ENCODE measurements at regions not wholly inside any gene's neighbourhood (a gene's known extent, or its start where the extent isn't known, plus 50 kb on each side); places are given as distances from the start of the nearest gene placed in this dataset.

GRCh38 chr17:77720946-77721845 is 237.3 kb upstream of the TNRC6C start:
- FAIRE-seq, result no peak

GRCh38 chr17:77721846-77722160 is 236.7 kb upstream of the TNRC6C start:
- no peak for FAIRE-seq

- no peak for FAIRE-seq
Measured at GRCh38 chr17:77722366-77722765, 236.1 kb upstream of the TNRC6C start.

- FAIRE-seq, result no peak
Measured at GRCh38 chr17:77723071-77723908, 235.2 kb upstream of the TNRC6C start.

- no peak for FAIRE-seq
Measured at GRCh38 chr17:77723909-77724875, 234.3 kb upstream of the TNRC6C start.

- no peak for FAIRE-seq
Measured at GRCh38 chr17:77724876-77725615, 233.5 kb upstream of the TNRC6C start.

GRCh38 chr17:77725846-77726245 is 232.7 kb upstream of the TNRC6C start:
- FAIRE-seq, result no peak

GRCh38 chr17:77726549-77727006 is 231.9 kb upstream of the TNRC6C start:
- no peak for FAIRE-seq

GRCh38 chr17:77727037-77727615 is 231.4 kb upstream of the TNRC6C start:
- FAIRE-seq, result no peak

GRCh38 chr17:77728474-77728795 is 230.1 kb upstream of the TNRC6C start:
- no peak for FAIRE-seq

- FAIRE-seq, result no peak
Measured at GRCh38 chr17:77728871-77729270, 229.6 kb upstream of the TNRC6C start.

- no peak for FAIRE-seq
Measured at GRCh38 chr17:77729587-77729986, 228.9 kb upstream of the TNRC6C start.

- no peak for FAIRE-seq
Measured at GRCh38 chr17:77730376-77730775, 228.1 kb upstream of the TNRC6C start.

- FAIRE-seq, result no peak
Measured at GRCh38 chr17:77733576-77734296, 224.8 kb upstream of the TNRC6C start.

- no peak for FAIRE-seq
Measured at GRCh38 chr17:77734371-77735080, 224.0 kb upstream of the TNRC6C start.

- FAIRE-seq, result no peak
Measured at GRCh38 chr17:77735081-77735565, 223.4 kb upstream of the TNRC6C start.

- FAIRE-seq, result no peak
Measured at GRCh38 chr17:77735566-77736198, 222.8 kb upstream of the TNRC6C start.

GRCh38 chr17:77736199-77736585 is 222.3 kb upstream of the TNRC6C start:
- no peak for FAIRE-seq

GRCh38 chr17:77736721-77737120 is 221.8 kb upstream of the TNRC6C start:
- no peak for FAIRE-seq

Data from islet of Langerhans (tissue), 1 donor.